Jurkat, Clone E6-1 (cell line): ENCODE measurements at regions not wholly inside any gene's neighbourhood (a gene's known extent, or its start where the extent isn't known, plus 50 kb on each side); places are given as distances from the start of the nearest gene placed in this dataset.
"Not testable (repeated sequence)": the region's sequence is repeated elsewhere in the genome, so short reads cannot be mapped to it uniquely, and the experiment has no call there.

ENCODE experiments used
- DNase-seq: peaks from one replicate; pipeline ENCODE4 v3.0.0-alpha.2; 2011; ENCODE audit warnings: low read depth, low spot score
- H3K4me3 ChIP-seq: 2 replicates; pipeline ENCODE4 v1.5.1; 2011; ENCODE audit warnings: mild to moderate bottlenecking, low read length, control low read depth, moderate library complexity

DNA sequence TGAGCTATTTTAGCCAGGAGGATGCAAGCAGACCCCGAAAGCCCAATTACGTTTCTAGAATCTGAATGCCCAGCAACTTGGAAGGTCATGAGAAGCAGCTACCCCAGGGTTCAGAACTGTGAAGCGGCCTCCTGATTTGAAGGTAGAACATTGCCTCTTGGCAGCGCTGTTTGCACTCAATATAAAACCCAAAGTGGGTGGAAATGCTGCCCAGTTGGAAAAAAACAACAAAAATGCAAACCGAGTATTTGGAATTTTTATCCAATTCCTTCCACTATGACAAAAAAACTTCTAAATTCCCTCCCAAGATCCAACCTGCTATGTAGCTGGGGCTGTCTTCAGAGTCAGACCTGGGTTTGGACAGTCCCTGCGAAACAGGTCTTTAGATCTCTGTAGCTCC lies 103.3 kb upstream of the RBPJ start:
- H3K4me3 ChIP-seq, result no peak overlapping the region
- DNase-seq, result no peak

DNA sequence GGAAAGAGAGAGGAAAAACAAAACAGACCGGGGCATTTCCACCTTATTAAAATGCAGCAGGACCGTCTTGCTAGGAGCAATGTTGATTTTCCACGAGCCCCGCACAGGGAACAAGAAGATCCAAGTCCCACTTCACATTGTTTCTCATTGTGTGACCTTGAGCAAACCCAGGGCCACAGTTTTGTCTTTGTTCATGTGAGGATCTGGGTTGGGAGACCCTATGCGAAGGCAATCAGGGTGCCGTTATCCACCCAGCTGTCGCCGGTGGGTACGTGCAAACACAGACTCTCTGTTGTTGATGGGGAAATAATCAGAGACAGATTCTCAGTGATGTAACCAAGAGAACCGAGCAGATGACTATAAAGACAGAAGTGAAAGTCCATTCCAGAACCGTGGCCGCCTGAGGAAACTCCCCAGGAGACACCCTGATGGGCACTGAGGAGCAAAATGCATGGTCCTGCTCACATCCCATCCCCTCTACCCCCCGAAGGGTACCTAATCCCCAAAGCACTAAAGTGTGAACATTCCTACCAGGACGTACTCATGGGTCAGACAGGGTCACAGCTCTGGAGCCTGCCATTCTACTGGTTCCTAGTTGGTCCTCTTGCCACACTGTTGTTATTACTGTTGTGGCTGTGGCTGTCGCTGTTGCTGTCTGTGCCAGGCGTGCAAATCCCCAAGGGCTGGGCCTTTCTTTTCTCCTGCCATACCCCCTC lies 102.7 kb upstream of the RBPJ start:
- no peak for DNase-seq
- H3K4me3 ChIP-seq, result no peak overlapping the region

GRCh38 chr4:26218677-26219605 lies 101.9 kb upstream of the RBPJ start:
- DNase-seq, result no peak
- H3K4me3 ChIP-seq, result no peak overlapping the region

DNA sequence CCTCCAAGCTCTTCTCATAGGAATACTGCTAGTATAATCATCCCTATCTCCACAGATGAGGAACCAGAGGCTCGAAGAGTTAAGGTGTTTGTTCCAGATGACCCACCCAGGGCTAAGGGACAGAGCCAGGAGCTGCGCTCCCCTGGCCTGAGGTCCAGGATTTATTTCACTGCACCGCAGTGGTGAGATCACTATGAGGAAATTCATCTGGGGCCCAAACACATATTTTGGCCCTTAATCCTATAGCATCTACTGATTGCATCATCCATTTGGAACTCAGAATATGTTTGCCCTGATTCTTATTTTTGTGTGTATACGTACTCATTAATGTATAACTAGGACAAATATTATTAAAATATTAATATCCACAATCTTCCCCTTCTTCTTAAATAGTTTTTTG lies 100.1 kb upstream of the RBPJ start:
- no peak for DNase-seq
- H3K4me3 ChIP-seq, result no peak overlapping the region

GRCh38 chr4:26223155-26223554 lies 97.7 kb upstream of the RBPJ start:
- no peak for DNase-seq
- H3K4me3 ChIP-seq, result no peak overlapping the region

GRCh38 chr4:26226629-26227376 lies 94.0 kb upstream of the RBPJ start:
- H3K4me3 ChIP-seq, result no peak overlapping the region
- DNase-seq, result no peak

- H3K4me3 ChIP-seq, result no peak overlapping the region
- DNase-seq, result no peak
Observed at GRCh38 chr4:26227601-26228229, 93.1 kb upstream of the RBPJ start.

- H3K4me3 ChIP-seq, result no peak overlapping the region
- DNase-seq, result no peak
Observed at GRCh38 chr4:26228883-26229282, 91.9 kb upstream of the RBPJ start.

GRCh38 chr4:26229974-26230373 lies 90.8 kb upstream of the RBPJ start:
- no peak overlapping the region for H3K4me3 ChIP-seq
- DNase-seq, result no peak

GRCh38 chr4:26233350-26233749 lies 87.5 kb upstream of the RBPJ start:
- no peak overlapping the region for H3K4me3 ChIP-seq
- no peak for DNase-seq

DNA sequence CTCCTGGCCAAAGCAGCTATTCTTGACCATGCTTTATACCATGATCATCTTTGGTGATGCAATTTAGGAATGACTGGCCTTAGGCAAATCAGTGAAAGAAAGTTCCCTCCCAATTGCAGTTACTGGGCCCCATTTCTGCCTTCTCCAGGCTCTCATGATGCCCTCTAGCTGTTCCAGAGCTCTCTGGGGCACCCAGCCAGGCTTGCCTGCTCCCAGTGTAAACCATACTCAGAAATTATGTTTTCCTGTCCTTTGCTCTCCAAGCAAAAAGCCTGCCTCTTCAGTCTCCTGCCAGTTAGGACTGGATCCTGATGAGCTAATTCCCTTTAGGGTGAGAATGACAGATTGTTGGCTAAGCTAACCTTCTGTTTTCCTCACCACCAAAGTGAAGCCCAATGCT lies 85.3 kb upstream of the RBPJ start:
- H3K4me3 ChIP-seq, result no peak overlapping the region
- DNase-seq, result no peak

DNA sequence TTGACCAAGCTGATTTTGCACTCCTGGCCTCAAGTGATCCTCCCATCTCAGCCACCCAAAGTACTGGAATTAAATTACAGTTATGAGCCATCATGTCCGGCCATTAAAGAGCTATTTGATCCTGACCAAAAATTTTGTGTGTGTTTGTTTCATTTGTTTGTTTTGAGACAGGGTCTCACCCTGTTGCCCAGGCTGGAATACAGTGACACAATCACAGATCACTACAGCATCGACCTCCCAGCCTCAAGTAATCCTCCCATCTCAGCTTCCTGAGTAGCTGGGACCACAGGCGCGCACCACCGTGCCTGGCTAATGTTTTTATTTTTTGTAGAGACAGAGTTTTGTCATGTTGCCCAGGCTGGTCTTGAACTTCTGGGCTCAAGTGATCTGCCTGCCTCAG lies 82.9 kb upstream of the RBPJ start:
- no peak overlapping the region for H3K4me3 ChIP-seq
- no peak for DNase-seq

GRCh38 chr4:26238426-26238777 lies 82.4 kb upstream of the RBPJ start:
- H3K4me3 ChIP-seq, result no peak overlapping the region
- no peak for DNase-seq

GRCh38 chr4:26238778-26239679 lies 81.8 kb upstream of the RBPJ start:
- H3K4me3 ChIP-seq, result no peak overlapping the region
- no peak for DNase-seq

GRCh38 chr4:26239801-26240200 lies 81.0 kb upstream of the RBPJ start:
- no peak overlapping the region for H3K4me3 ChIP-seq
- no peak for DNase-seq

GRCh38 chr4:26241179-26241578 lies 79.6 kb upstream of the RBPJ start:
- DNase-seq, result no peak
- H3K4me3 ChIP-seq, result no peak overlapping the region

- no peak for DNase-seq
- H3K4me3 ChIP-seq, result no peak overlapping the region
Observed at GRCh38 chr4:26242451-26242850, 78.4 kb upstream of the RBPJ start.

DNA sequence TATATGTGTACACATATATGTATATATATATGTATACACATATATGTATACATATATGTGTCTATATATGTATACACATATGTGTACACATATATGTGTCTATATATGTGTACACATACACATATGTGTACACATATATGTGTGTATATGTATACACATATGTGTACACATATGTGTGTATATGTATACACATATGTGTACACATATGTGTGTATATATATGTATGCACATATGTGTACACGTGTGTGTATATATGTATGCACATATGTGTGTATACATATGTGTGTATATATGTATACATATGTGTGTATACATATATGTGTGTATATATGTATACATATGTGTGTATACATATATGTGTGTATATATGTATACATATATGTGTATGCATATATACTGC lies 76.7 kb upstream of the RBPJ start:
- DNase-seq, result not testable (repeated sequence)

DNA sequence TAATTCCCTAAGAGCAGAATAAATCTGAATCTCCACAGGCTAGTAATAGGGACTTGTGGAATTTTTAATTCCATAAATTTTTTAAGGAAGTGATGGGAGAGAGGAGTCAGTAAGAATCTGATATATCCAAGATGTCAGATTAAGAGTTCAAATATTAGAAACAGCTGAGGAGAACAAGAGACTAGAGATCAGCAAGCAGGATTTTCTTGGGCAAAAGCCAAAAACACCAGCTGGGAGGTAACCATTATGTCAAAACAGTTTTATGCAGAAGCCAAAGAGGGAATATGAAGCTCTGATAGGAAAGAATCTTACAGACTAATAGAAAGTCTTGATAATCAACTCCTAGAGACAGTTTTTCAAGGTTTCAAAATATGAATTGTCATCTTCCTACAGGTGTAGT lies 72.2 kb upstream of the RBPJ start:
- no peak overlapping the region for H3K4me3 ChIP-seq
- no peak for DNase-seq

More for the DNA sequence above, 76.7 kb upstream of the RBPJ start:
- H3K4me3 ChIP-seq, result not testable (repeated sequence)
